ENCODE measurements at regions not wholly inside any gene's neighbourhood (a gene's known extent, or its start where the extent isn't known, plus 50 kb on each side); places are given as distances from the start of the nearest gene placed in this dataset.
A peak's percentile ranks its signal among the peaks of the same experiment; 100 is the strongest.

GRCh38 chr16:87072101-87072500, 245.1 kb downstream of the C16orf95 start:
- 91 to 97% methylated on average over 8 of the region's 8 CpGs for WGBS, 2 experiments (ENCODE audit: insufficient coverage in 1 of 2, insufficient read length in 1 of 2)
- Histone ChIP-seq H3K27me3 (ENCODE audit: control insufficient read depth, insufficient read depth, low read length, poor library complexity, severe bottlenecking) (no peaks in the 10 kb centered on the region), H3K4me3 (ENCODE audit: low read length) (no peak overlapping the region), H3K4me1 (ENCODE audit: control insufficient read depth, insufficient read depth, low read length) (no peaks in the 10 kb centered on the region), H3K27ac (ENCODE audit: low read depth, low read length) (no peak overlapping the region), H3K36me3 (ENCODE audit: control insufficient read depth, insufficient read depth, low read length) (no peaks in the 10 kb centered on the region), H3K9me3 (ENCODE audit: control insufficient read depth, low read length) (no peaks in the 10 kb centered on the region), H3K9ac (ENCODE audit: extremely low read depth, low read length, poor library complexity, severe bottlenecking) (no peak overlapping the region)
- Mint-ChIP-seq H3K36me3 (ENCODE audit: low read depth) (no peaks in the 10 kb centered on the region), H3K27ac (no peak overlapping the region), H3K9me3 (peaks cover 5% of the 10 kb centered on the region), H3K27me3 (ENCODE audit: insufficient read depth) (no peaks in the 10 kb centered on the region), H3K4me3 (no peak overlapping the region), H3K4me1 (peaks cover 12% of the 10 kb centered on the region)
- peak; percentile 25 for DNase-seq
- no peak for TF ChIP-seq CTCF (conservative IDR thresholded peaks at IDR 0.05)

- DNase-seq: peak; percentile 30
- peaks cover 4% of the 10 kb centered on the region for H3K36me3 Mint-ChIP-seq (ENCODE audit: low read depth)
- Histone ChIP-seq H3K4me1 (ENCODE audit: control insufficient read depth, insufficient read depth, low read length) (no peaks in the 10 kb centered on the region), H3K36me3 (ENCODE audit: control insufficient read depth, insufficient read depth, low read length) (no peaks in the 10 kb centered on the region), H3K9ac (ENCODE audit: extremely low read depth, low read length, poor library complexity, severe bottlenecking) (no peak overlapping the region), H3K27me3 (ENCODE audit: control insufficient read depth, insufficient read depth, low read length, poor library complexity, severe bottlenecking) (no peaks in the 10 kb centered on the region), H3K9me3 (ENCODE audit: control insufficient read depth, low read length) (peaks cover 4% of the 10 kb centered on the region), H3K4me3 (ENCODE audit: low read length) (no peak overlapping the region), H3K27ac (ENCODE audit: low read depth, low read length) (peak overlapping the region; percentile 73)
- 88 to 90% methylated on average over 8 to 19 of the region's 19 CpGs for WGBS, 2 experiments (ENCODE audit: insufficient coverage in 1 of 2, insufficient read length in 1 of 2)
- H3K4me3 Mint-ChIP-seq: no peak overlapping the region
- peaks cover 11% of the 10 kb centered on the region for H3K9me3 Mint-ChIP-seq
- no peak overlapping the region for H3K27ac Mint-ChIP-seq
- TF ChIP-seq CTCF (conservative IDR thresholded peaks at IDR 0.05): no peak
- no peaks in the 10 kb centered on the region for H3K27me3 Mint-ChIP-seq (ENCODE audit: insufficient read depth)
- peaks cover 10% of the 10 kb centered on the region for H3K4me1 Mint-ChIP-seq
Observed at GRCh38 chr16:87074641-87075318, 242.4 kb downstream of the C16orf95 start.

- Mint-ChIP-seq H3K27me3 (ENCODE audit: insufficient read depth) (no peaks in the 10 kb centered on the region), H3K9me3 (peaks cover 17% of the 10 kb centered on the region), H3K27ac (no peak overlapping the region), H3K4me1 (peaks cover 4% of the 10 kb centered on the region), H3K4me3 (no peak overlapping the region), H3K36me3 (ENCODE audit: low read depth) (peaks cover 4% of the 10 kb centered on the region)
- no peaks in the 10 kb centered on the region for H3K4me1 ChIP-seq (ENCODE audit: control insufficient read depth, insufficient read depth, low read length)
- DNase-seq: peak; percentile 34
- whole genome bisulfite sequencing, 2 experiments (ENCODE audit: insufficient coverage in 1 of 2, insufficient read length in 1 of 2): 90 to 97% methylated on average over 4 to 12 of the region's 12 CpGs
- H3K27ac ChIP-seq (ENCODE audit: low read depth, low read length): peak overlapping the region; percentile 73
- H3K9me3 ChIP-seq (ENCODE audit: control insufficient read depth, low read length): peaks cover 10% of the 10 kb centered on the region
- H3K9ac ChIP-seq (ENCODE audit: extremely low read depth, low read length, poor library complexity, severe bottlenecking): no peak overlapping the region
- H3K4me3 ChIP-seq (ENCODE audit: low read length): no peak overlapping the region
- no peak for TF ChIP-seq CTCF (conservative IDR thresholded peaks at IDR 0.05)
- no peaks in the 10 kb centered on the region for H3K36me3 ChIP-seq (ENCODE audit: control insufficient read depth, insufficient read depth, low read length)
- no peaks in the 10 kb centered on the region for H3K27me3 ChIP-seq (ENCODE audit: control insufficient read depth, insufficient read depth, low read length, poor library complexity, severe bottlenecking)
Observed at GRCh38 chr16:87075319-87075860, 241.8 kb downstream of the C16orf95 start.

Measured in endodermal cell (in vitro differentiated cells).